Thyroid gland (tissue), 4 donors: ENCODE measurements at regions not wholly inside any gene's neighbourhood (a gene's known extent, or its start where the extent isn't known, plus 50 kb on each side); places are given as distances from the start of the nearest gene placed in this dataset.

Experiments
- CTCF ChIP-seq, 6 experiments: fragments of 200-600 bp in 3 of 6; fragments of 450-650 bp in 3 of 6; sonication (generic) in 3 of 6; IDR thresholded peaks; one replicate each; pipeline ENCODE4 v1.5.1; 2016 to 2019; ENCODE audit warnings: antibody characterized with exemption in 6 of 6, mild to moderate bottlenecking in 2 of 6, inconsistent platforms in 1 of 6, moderate library complexity in 1 of 6
- POLR2A ChIP-seq, 2 donors: fragments of 450-650 bp; IDR thresholded peaks; one replicate each; pipeline ENCODE4 v1.6.1; 2017; ENCODE audit warnings: antibody characterized with exemption in 2 of 2, mild to moderate bottlenecking in 2 of 2, moderate library complexity in 1 of 2

- no peak for TF ChIP-seq CTCF (IDR thresholded peaks at IDR 0.05)
- no peak for TF ChIP-seq POLR2A (IDR thresholded peaks at IDR 0.05)
These were observed 378.0 kb upstream of the FAT3 start for GRCh38 chr11:91846649-91847048.
